RWPE2 (cell line): ENCODE measurements at regions not wholly inside any gene's neighbourhood (a gene's known extent, or its start where the extent isn't known, plus 50 kb on each side); places are given as distances from the start of the nearest gene placed in this dataset.

Source experiments
- ATAC-seq: fragments of 200-7000 bp; cut with Tn5 transposase; 3 replicates; pipeline ENCODE4 v1.9.1; 2021; ENCODE audit warnings: low read depth
- DNase-seq: peaks from one replicate; pipeline ENCODE4 v3.0.0-alpha.2; 2020; ENCODE audit warnings: low spot score
- H3K27ac ChIP-seq: fragments of 450-650 bp; 2 replicates; pipeline ENCODE4 v1.5.1; 2017; ENCODE audit warnings: mild to moderate bottlenecking; ENCODE audit not compliant: poor library complexity, severe bottlenecking
- H3K27me3 ChIP-seq: fragments of 250-450 bp; sonication (Bioruptor Pico); 2 replicates; pipeline ENCODE4 v1.5.1; 2021; ENCODE audit warnings: mild to moderate bottlenecking, moderate library complexity; ENCODE audit not compliant: insufficient read depth, poor library complexity, severe bottlenecking
- H3K36me3 ChIP-seq: fragments of 250-450 bp; sonication (Bioruptor Pico); 2 replicates; pipeline ENCODE4 v1.5.1; 2020; ENCODE audit warnings: low read depth, mild to moderate bottlenecking, moderate library complexity
- H3K4me1 ChIP-seq: fragments of 250-450 bp; sonication (Bioruptor Pico); 2 replicates; pipeline ENCODE4 v1.5.1; 2021; ENCODE audit warnings: mild to moderate bottlenecking, moderate library complexity; ENCODE audit not compliant: insufficient read depth, poor library complexity, severe bottlenecking
- H3K4me3 ChIP-seq: fragments of 250-450 bp; sonication (Bioruptor Pico); 2 replicates; pipeline ENCODE4 v1.5.1; 2021; ENCODE audit warnings: mild to moderate bottlenecking, moderate library complexity; ENCODE audit not compliant: severe bottlenecking
- H3K9me3 ChIP-seq: fragments of 250-450 bp; sonication (Bioruptor Pico); 2 replicates; pipeline ENCODE4 v1.5.1; 2021; ENCODE audit warnings: mild to moderate bottlenecking, moderate library complexity; ENCODE audit not compliant: severe bottlenecking
- TF ChIP-seq, protein P1 (sequence below): fragments of 450-650 bp; IDR thresholded peaks from one replicate; pipeline ENCODE4 v1.5.1; 2017; ENCODE audit warnings: mild to moderate bottlenecking, moderate library complexity; ENCODE audit not compliant: poor library complexity, severe bottlenecking

DNA sequence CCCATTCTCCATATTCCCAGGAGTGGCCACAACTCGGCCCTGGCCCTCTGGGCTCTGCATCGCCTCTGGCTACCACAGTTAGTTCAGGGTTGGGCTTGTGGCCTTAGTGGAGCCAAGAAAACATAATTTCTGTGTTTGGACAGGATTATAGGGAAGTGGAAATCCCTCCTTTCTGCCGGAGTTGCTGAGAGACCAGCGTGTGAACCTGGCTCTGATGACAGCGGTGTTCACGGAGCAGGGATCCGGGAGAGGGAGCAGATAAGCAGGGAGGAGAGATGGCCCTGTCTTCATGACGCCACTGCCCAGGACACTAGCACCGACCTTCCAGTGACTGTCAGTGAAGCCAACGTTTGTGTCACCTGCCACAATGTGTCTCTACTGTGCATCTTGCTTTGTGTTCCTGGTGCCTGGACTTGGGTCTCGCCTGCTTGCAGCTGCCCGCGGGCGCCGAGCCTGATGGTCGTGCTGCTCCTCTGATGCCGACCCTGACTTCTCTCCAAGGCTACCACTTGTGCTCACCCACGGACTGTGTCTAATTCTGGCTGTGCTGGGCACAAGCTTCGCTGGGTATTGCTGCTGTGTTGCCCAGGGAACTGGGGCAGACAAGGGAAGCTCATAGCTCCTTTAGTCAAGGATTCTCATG, 67.0 kb upstream of the VIPR2 start:
- no peaks in the 10 kb centered on the region for H3K9me3 ChIP-seq
- H3K36me3 ChIP-seq = no peaks in the 10 kb centered on the region
- no peaks in the 10 kb centered on the region for H3K27me3 ChIP-seq
- H3K4me1 ChIP-seq = no peaks in the 10 kb centered on the region
- ATAC-seq (no peak), DNase-seq (no peak)
- H3K4me3 ChIP-seq = no peak overlapping the region
- H3K27ac ChIP-seq = no peak overlapping the region
- TF ChIP-seq, protein P1, sequence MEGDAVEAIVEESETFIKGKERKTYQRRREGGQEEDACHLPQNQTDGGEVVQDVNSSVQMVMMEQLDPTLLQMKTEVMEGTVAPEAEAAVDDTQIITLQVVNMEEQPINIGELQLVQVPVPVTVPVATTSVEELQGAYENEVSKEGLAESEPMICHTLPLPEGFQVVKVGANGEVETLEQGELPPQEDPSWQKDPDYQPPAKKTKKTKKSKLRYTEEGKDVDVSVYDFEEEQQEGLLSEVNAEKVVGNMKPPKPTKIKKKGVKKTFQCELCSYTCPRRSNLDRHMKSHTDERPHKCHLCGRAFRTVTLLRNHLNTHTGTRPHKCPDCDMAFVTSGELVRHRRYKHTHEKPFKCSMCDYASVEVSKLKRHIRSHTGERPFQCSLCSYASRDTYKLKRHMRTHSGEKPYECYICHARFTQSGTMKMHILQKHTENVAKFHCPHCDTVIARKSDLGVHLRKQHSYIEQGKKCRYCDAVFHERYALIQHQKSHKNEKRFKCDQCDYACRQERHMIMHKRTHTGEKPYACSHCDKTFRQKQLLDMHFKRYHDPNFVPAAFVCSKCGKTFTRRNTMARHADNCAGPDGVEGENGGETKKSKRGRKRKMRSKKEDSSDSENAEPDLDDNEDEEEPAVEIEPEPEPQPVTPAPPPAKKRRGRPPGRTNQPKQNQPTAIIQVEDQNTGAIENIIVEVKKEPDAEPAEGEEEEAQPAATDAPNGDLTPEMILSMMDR = no peak

DNA sequence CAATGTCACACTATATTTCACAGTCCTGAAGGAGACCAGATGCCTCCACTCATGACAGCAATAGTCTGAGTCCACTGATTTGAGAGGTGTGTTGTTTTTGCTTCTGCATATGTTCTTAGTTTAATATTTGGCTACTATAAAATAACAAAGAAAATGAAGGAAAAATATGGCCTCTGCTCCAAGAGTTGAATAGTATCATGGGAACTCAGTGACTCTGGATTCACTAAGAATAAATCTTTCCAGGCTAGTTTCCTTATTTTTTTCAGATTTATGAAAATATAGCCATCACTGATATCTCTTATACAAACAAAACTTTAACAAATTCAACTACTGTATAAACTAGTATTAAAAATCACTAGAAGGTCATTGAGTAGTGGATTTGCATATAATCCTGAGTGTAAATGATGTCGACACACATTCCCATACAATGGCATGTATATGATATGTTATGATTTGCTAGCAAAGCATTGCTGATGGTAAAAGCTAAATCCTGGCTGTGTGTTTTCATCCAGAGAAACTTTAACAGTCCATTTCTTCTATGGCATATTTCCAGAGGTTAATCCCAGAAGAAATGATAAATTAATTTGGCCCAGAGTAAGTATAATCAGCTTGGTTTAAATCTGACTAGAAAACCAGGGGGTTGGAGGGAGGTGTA, 66.0 kb upstream of the VIPR2 start:
- no peak for DNase-seq
- no peaks in the 10 kb centered on the region for H3K27me3 ChIP-seq
- ATAC-seq = no peak
- no peaks in the 10 kb centered on the region for H3K9me3 ChIP-seq
- no peak overlapping the region for H3K27ac ChIP-seq
- H3K4me1 ChIP-seq = no peaks in the 10 kb centered on the region
- TF ChIP-seq, protein P1 = no peak
- no peaks in the 10 kb centered on the region for H3K36me3 ChIP-seq
- no peak overlapping the region for H3K4me3 ChIP-seq

DNA sequence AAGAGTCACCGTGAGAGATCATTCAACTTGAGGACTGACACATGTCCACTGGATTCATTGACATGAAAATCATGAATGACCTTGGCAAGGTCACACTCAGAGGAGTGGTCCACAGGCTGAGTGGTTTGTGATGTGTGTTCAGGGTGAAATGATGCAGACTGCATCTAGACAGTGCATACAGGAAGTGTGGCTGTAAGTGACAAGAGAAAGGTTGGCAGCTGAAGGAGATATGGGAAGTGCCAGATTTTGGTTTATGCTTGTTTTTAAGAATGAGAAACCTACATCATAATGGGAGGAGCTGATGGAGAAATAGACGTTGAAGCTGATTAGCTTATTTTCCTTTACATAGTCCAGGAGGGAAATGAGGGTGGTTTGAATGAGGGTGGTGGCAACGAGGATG, 64.8 kb upstream of the VIPR2 start:
- Histone ChIP-seq H3K4me3 (no peak overlapping the region), H3K27me3 (no peaks in the 10 kb centered on the region), H3K27ac (no peak overlapping the region), H3K4me1 (no peaks in the 10 kb centered on the region), H3K9me3 (peaks cover 1% of the 10 kb centered on the region), H3K36me3 (no peaks in the 10 kb centered on the region)
- ATAC-seq (no peak), DNase-seq (no peak)
- TF ChIP-seq, protein P1 = no peak

DNA sequence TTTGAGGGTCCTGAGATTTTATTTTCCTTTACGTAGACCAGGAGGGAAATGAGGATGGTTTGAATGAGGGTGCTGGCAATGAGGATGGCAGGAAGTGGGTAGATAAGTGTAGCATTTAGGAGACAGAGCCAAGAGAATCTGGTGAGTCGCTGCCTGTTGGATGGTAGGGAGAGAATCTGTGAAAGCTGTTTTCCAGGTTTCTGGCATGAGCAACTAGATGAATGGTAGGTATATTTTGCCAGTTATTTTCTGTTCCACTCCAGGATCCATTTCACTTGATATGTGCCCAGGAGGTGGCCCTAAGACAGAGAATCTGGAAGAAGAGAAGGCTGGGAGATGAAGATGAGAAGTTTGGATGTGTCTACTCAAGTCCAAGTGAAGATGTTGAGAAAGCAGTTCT, 63.3 kb upstream of the VIPR2 start:
- TF ChIP-seq, protein P1 = no peak
- Histone ChIP-seq H3K4me3 (no peak overlapping the region), H3K27ac (no peak overlapping the region), H3K4me1 (no peaks in the 10 kb centered on the region), H3K36me3 (no peaks in the 10 kb centered on the region), H3K9me3 (peaks cover 1% of the 10 kb centered on the region), H3K27me3 (no peaks in the 10 kb centered on the region)
- DNase-seq = no peak
- no peak for ATAC-seq

DNA sequence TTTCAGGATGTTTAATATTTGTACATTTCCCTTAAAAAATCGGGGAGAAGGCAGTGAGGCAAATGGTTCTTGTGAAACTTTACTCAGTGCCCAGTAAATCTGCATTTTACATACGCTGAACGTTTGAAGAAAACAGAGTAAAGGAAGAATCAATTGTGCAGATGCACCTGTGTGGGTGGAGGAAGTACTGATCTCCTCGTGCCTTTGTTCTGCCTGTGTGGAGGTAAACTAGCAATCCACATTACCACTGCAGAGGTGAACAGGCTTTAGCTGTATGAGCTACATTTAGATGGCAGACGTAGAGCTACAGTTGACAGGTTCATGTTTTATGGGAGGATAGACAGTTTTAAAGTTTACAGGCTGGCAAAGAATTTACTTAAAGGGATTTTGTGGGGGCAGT, 62.7 kb upstream of the VIPR2 start:
- DNase-seq = no peak
- ATAC-seq = no peak
- no peaks in the 10 kb centered on the region for H3K27me3 ChIP-seq
- H3K9me3 ChIP-seq = peaks cover 1% of the 10 kb centered on the region
- TF ChIP-seq, protein P1 = no peak
- H3K4me3 ChIP-seq = no peak overlapping the region
- H3K4me1 ChIP-seq = no peaks in the 10 kb centered on the region
- H3K36me3 ChIP-seq = no peaks in the 10 kb centered on the region
- no peak overlapping the region for H3K27ac ChIP-seq
